ENCODE measurements at regions not wholly inside any gene's neighbourhood (a gene's known extent, or its start where the extent isn't known, plus 50 kb on each side); places are given as distances from the start of the nearest gene placed in this dataset.

- Histone ChIP-seq H3K9me3 (no peaks in the 10 kb centered on the region), H3K4me3 (no peak overlapping the region), H3K27ac (no peak overlapping the region), H3K27me3 (replicated peaks; ENCODE audit: insufficient read depth) (no peaks in the 10 kb centered on the region), H3K36me3 (no peaks in the 10 kb centered on the region), H3K4me1 (replicated peaks) (no peaks in the 10 kb centered on the region)
- no peak for DNase-seq (ENCODE audit: low spot score)
- TF ChIP-seq POLR2A (IDR thresholded peaks at IDR 0.05), result no peak
- TF ChIP-seq POLR2AphosphoS5 (IDR thresholded peaks at IDR 0.05), result no peak
- TF ChIP-seq CTCF (IDR thresholded peaks at IDR 0.05), result no peak
- intact Hi-C loops (cut with DNase I), result no loop called here
Observed at GRCh38 chr2:11997142-11997541, 250.7 kb downstream of the LPIN1 start.

DNA sequence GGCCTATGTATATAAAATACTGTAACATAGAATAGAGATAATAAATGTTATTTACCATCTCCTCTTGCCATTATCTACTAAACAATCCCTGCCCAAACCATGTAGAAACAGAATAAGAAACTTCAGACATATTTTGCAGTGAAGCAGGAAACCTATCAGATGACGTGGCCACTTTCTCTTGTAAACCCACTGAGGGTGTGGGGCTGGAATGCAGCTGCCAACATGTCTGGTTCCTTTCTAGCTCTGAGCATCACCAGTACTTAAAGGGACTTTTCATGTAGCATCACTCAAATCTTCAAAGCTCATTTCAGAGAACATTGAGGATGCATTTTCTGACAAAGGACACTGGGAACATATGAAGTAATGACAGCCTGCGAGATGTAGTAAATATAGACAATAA is 251.8 kb downstream of the LPIN1 start:
- 84% methylated on average over 2 of the region's 2 CpGs for WGBS
- Histone ChIP-seq H3K4me3 (no peak overlapping the region), H3K27ac (no peak overlapping the region), H3K4me1 (replicated peaks) (no peaks in the 10 kb centered on the region), H3K27me3 (replicated peaks; ENCODE audit: insufficient read depth) (no peaks in the 10 kb centered on the region), H3K9me3 (no peaks in the 10 kb centered on the region), H3K36me3 (no peaks in the 10 kb centered on the region)
- intact Hi-C loops (cut with DNase I), result no loop called here
- TF ChIP-seq POLR2AphosphoS5 (IDR thresholded peaks at IDR 0.05) (no peak), POLR2A (IDR thresholded peaks at IDR 0.05) (no peak), CTCF (IDR thresholded peaks at IDR 0.05) (no peak)
- DNase-seq (ENCODE audit: low spot score), result no peak

DNA sequence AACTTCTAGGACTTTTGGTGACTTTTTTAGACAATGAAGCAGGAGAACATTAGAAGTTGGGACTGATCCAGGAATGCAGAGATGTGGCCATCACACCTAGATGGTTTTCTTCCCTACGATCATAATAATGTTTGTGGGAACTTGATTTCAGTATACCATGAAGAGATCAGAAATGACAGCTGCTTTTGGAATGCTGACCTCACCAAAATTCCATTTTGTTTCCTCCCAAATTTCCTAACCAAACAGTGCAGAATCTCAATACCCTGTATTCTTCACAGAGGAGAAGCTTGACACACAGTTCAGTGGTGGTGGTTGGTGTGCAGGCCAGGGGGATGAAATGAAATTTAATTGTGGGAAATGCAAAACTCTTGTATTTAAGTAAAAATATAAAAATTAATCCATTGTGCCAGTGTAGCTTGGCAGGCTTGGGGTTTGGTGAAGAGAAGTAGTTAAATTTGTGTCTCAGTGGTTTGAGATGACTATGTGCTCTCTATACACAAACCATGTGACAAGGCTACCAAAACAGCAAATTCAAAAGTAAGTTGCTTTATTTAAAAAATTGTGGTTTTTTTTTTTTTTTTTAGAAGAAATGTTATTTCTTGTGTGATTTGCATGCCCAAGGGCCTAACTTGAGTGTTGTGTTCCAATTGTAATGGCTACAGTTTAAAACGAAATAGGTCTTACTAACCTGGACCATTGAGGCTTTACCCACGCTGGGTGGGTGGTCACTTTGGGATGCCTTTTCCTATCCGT is 252.4 kb downstream of the LPIN1 start:
- 97% methylated on average over 4 of the region's 4 CpGs for WGBS
- H3K27ac ChIP-seq, result no peak overlapping the region

DNA sequence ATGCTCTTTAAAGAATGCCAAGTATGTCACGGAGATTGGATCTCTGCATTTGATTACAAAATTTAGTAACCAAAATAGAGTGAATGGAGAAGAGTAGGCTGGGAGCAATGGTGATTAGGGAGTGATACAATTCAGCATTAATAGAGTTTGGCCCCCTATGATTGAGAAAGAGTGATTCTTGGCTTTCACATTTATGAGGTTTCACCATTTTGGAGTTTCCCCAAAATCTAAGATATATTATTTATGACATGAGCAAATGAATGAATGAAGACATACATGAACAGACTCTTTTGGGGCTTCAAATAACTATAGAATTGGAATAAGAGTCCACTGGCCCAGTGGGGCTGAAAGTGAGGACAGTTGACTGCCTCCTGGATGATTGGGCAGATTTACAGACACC is 255.2 kb downstream of the LPIN1 start:
- Histone ChIP-seq H3K36me3 (no peaks in the 10 kb centered on the region), H3K27ac (no peak overlapping the region), H3K27me3 (replicated peaks; ENCODE audit: insufficient read depth) (no peaks in the 10 kb centered on the region), H3K9me3 (no peaks in the 10 kb centered on the region), H3K4me3 (no peak overlapping the region), H3K4me1 (replicated peaks) (no peaks in the 10 kb centered on the region)
- intact Hi-C loops (cut with DNase I), result no loop called here
- DNase-seq (ENCODE audit: low spot score), result no peak
- TF ChIP-seq POLR2A (IDR thresholded peaks at IDR 0.05), result no peak
- no peak for TF ChIP-seq CTCF (IDR thresholded peaks at IDR 0.05)
- TF ChIP-seq POLR2AphosphoS5 (IDR thresholded peaks at IDR 0.05), result no peak
- 100% methylated on average over 1 of the region's 1 CpG for WGBS

More for the DNA sequence above, 252.4 kb downstream of the LPIN1 start:
- no peaks in the 10 kb centered on the region for H3K27me3 ChIP-seq (replicated peaks; ENCODE audit: insufficient read depth)
- no peak for DNase-seq (ENCODE audit: low spot score)
- H3K9me3 ChIP-seq, result no peaks in the 10 kb centered on the region
- no peaks in the 10 kb centered on the region for H3K36me3 ChIP-seq
- H3K4me1 ChIP-seq (replicated peaks), result no peaks in the 10 kb centered on the region
- intact Hi-C loops (cut with DNase I), result no loop called here
- no peak overlapping the region for H3K4me3 ChIP-seq
- TF ChIP-seq POLR2A (IDR thresholded peaks at IDR 0.05), result no peak
- TF ChIP-seq POLR2AphosphoS5 (IDR thresholded peaks at IDR 0.05), result no peak
- no peak for TF ChIP-seq CTCF (IDR thresholded peaks at IDR 0.05)

DNA sequence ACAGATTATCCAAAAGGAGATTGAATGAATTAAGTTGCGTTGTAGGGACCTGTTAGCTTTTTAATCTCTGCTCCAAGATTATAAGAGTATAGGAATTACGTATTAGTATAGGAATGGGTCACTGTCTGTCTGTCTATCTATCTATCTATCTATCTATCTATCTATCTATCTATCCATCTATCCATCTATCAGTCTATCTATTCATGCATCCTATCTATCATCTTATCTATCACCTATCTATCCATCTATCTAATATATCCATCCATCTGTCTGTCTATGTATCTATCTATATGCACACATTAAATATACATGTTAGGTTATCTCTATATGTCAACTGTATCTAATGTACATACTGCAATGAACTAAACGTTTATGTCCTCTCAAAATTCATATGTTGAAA is 255.8 kb downstream of the LPIN1 start:
- Histone ChIP-seq H3K36me3 (no peaks in the 10 kb centered on the region), H3K27me3 (replicated peaks; ENCODE audit: insufficient read depth) (no peaks in the 10 kb centered on the region), H3K9me3 (no peaks in the 10 kb centered on the region), H3K4me3 (no peak overlapping the region), H3K27ac (no peak overlapping the region), H3K4me1 (replicated peaks) (no peaks in the 10 kb centered on the region)
- no peak for DNase-seq (ENCODE audit: low spot score)
- intact Hi-C loops (cut with DNase I), result no loop called here
- WGBS, result 81% methylated on average over 3 of the region's 3 CpGs
- TF ChIP-seq POLR2AphosphoS5 (IDR thresholded peaks at IDR 0.05) (no peak), CTCF (IDR thresholded peaks at IDR 0.05) (no peak), POLR2A (IDR thresholded peaks at IDR 0.05) (no peak)
